ENCODE measurements at regions not wholly inside any gene's neighbourhood (a gene's known extent, or its start where the extent isn't known, plus 50 kb on each side); places are given as distances from the start of the nearest gene placed in this dataset.

- H3K27ac ChIP-seq, result no peak overlapping the region
- no peak overlapping the region for H3K4me3 ChIP-seq
- H3K4me1 ChIP-seq, result no peaks in the 10 kb centered on the region
- no peak overlapping the region for H3K9ac ChIP-seq (ENCODE audit: low read depth in 2 of 2, low read length in 2 of 2)
- intact Hi-C loops (cut with DNase I), result no loop called here
- H3K9me3 ChIP-seq, result no peaks in the 10 kb centered on the region
- no peak for TF ChIP-seq CTCF (IDR thresholded peaks at IDR 0.05)
- no peaks in the 10 kb centered on the region for H3K27me3 ChIP-seq
- no peak for DNase-seq
- H3K36me3 ChIP-seq, result no peaks in the 10 kb centered on the region
Observed at GRCh38 chr4:11599064-11599463, 170.4 kb upstream of the HS3ST1 start.

GRCh38 chr4:11598591-11598990 is 169.9 kb upstream of the HS3ST1 start:
- no peak for DNase-seq
- intact Hi-C loops (cut with DNase I), result no loop called here
- Histone ChIP-seq H3K27ac (no peak overlapping the region), H3K9ac (ENCODE audit: low read depth in 2 of 2, low read length in 2 of 2) (no peak overlapping the region), H3K36me3 (no peaks in the 10 kb centered on the region), H3K9me3 (no peaks in the 10 kb centered on the region), H3K4me3 (no peak overlapping the region), H3K27me3 (no peaks in the 10 kb centered on the region), H3K4me1 (no peaks in the 10 kb centered on the region)
- TF ChIP-seq CTCF (IDR thresholded peaks at IDR 0.05), result no peak

GRCh38 chr4:11597506-11597905 is 168.8 kb upstream of the HS3ST1 start:
- no peak overlapping the region for H3K27ac ChIP-seq
- TF ChIP-seq CTCF (IDR thresholded peaks at IDR 0.05), result no peak
- intact Hi-C loops (cut with DNase I), result no loop called here
- no peaks in the 10 kb centered on the region for H3K9me3 ChIP-seq
- no peak overlapping the region for H3K9ac ChIP-seq (ENCODE audit: low read depth in 2 of 2, low read length in 2 of 2)
- no peaks in the 10 kb centered on the region for H3K4me1 ChIP-seq
- no peak for DNase-seq
- H3K4me3 ChIP-seq, result no peak overlapping the region
- no peaks in the 10 kb centered on the region for H3K36me3 ChIP-seq
- no peaks in the 10 kb centered on the region for H3K27me3 ChIP-seq

GRCh38 chr4:11596989-11597388 is 168.3 kb upstream of the HS3ST1 start:
- intact Hi-C loops (cut with DNase I), result no loop called here
- Histone ChIP-seq H3K4me1 (no peaks in the 10 kb centered on the region), H3K9me3 (no peaks in the 10 kb centered on the region), H3K4me3 (no peak overlapping the region), H3K27ac (no peak overlapping the region), H3K9ac (ENCODE audit: low read depth in 2 of 2, low read length in 2 of 2) (no peak overlapping the region), H3K36me3 (no peaks in the 10 kb centered on the region), H3K27me3 (no peaks in the 10 kb centered on the region)
- no peak for TF ChIP-seq CTCF (IDR thresholded peaks at IDR 0.05)
- no peak for DNase-seq

GRCh38 chr4:11593576-11594116 is 165.0 kb upstream of the HS3ST1 start:
- Histone ChIP-seq H3K36me3 (no peaks in the 10 kb centered on the region), H3K4me1 (no peaks in the 10 kb centered on the region), H3K4me3 (no peak overlapping the region), H3K27me3 (no peaks in the 10 kb centered on the region), H3K9ac (ENCODE audit: low read depth in 2 of 2, low read length in 2 of 2) (no peak overlapping the region), H3K27ac (no peak overlapping the region), H3K9me3 (no peaks in the 10 kb centered on the region)
- intact Hi-C loops (cut with DNase I), result no loop called here
- no peak for DNase-seq
- TF ChIP-seq CTCF (IDR thresholded peaks at IDR 0.05), result no peak

GRCh38 chr4:11592276-11592675 is 163.6 kb upstream of the HS3ST1 start:
- Histone ChIP-seq H3K36me3 (no peaks in the 10 kb centered on the region), H3K27me3 (no peaks in the 10 kb centered on the region), H3K27ac (no peak overlapping the region), H3K9ac (ENCODE audit: low read depth in 2 of 2, low read length in 2 of 2) (no peak overlapping the region), H3K4me1 (no peaks in the 10 kb centered on the region), H3K4me3 (no peak overlapping the region), H3K9me3 (no peaks in the 10 kb centered on the region)
- intact Hi-C loops (cut with DNase I), result no loop called here
- no peak for TF ChIP-seq CTCF (IDR thresholded peaks at IDR 0.05)
- DNase-seq, result no peak

Measured in colonic mucosa (tissue), 4 donors.